ENCODE measurements at regions not wholly inside any gene's neighbourhood (a gene's known extent, or its start where the extent isn't known, plus 50 kb on each side); places are given as distances from the start of the nearest gene placed in this dataset.

DNA sequence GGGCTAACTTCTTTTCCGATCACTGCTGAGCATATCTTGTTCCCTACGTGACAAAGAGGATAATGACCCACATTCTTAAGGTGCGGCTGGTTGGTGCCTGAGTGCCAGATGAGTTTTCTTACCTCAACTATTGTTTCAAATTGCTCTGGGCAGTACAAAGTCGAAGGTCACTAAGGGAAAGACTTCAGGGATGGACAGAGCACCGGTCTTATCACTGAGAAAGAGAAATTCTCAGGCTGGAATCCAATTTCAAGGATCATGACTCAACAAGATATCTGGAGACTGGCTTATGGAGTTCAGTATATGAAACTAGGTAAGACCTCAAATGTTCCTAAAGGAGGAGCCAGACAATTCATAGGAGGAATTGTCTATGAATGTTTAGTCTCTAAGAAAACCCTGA lies 780.3 kb downstream of the SUGCT start:
- TF ChIP-seq CTCF (IDR thresholded peaks at IDR 0.05; ENCODE audit: insufficient read depth, low read length, poor library complexity, severe bottlenecking) (no peak), EZH2phosphoT487 (conservative IDR thresholded peaks at IDR 0.05; ENCODE audit: low read length) (no peak)

All from SU-DHL-6 (cell line).